HG02642 (cell line): ENCODE measurements at regions not wholly inside any gene's neighbourhood (a gene's known extent, or its start where the extent isn't known, plus 50 kb on each side); places are given as distances from the start of the nearest gene placed in this dataset.

Experiments used
- ATAC-seq: cut with Tn5 transposase; IDR thresholded peaks from one replicate; pipeline ENCODE4 v1.9.1; 2021; ENCODE audit warnings: mild to moderate bottlenecking; ENCODE audit not compliant: unreplicated experiment, poor library complexity

DNA sequence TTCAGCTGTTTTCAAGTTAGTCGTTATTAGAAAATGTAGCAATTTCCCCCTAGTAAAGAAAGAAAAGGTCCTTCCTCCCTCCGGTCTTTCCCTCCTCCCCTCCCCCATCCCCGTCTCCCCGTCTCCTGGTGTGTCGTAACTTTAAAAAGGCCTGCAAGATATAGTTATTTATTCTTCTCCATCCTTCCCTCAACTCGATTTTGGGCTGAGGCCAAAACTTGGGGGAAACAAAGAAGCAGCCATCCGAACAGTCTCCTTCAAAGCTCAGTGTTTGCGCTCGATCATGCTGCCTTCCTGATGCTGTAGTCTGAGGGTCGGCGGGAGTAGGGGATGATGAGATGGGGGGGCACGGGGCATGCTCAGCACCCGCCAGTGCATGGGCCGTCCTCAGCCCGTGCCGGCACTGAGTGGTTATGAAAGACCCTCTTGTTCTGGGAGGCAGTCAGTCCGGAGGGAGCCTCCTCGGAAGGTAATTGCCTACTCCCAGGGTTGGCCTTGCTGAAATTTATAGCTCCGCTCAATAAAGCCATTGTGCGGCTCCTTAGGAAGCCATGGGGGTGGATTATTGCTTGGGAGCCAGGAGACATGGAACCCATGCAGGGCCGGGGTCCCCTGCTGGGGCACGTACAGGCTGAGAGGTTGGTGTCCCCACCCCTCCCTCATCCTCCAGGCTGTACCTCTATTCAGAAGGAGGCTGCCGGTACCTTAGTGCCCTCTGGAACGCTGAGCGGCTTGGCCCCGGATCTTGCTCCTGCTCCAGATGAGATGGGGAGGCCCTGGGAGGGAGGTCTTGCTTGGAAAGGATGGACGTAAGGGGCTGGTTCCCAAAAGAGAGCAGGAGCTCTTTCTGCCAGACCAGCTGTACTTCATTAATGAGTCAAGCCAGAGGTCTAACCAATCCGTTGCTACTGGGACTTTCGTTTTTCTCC, 212.7 kb upstream of the CADM1 start:
- no peak for ATAC-seq

DNA sequence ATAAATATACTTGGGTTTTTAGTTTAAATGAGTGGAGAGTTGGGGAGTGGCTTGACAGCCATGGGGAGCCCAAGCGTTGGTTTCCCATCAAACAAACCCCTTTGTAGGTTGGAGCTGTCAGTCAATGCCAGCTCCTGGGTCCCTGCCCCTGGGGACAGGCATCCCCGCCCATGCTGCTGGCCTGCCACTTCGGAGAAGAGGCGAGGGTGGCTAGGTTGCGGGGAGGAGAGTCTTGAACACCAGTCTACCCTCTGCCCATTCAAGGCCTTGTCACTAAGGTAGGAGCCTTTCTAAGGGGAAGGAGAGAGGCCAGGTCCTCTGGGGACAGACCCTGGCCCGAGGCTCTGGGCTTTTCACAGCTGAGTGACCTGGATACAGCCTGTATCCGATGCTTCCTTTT, 211.9 kb upstream of the CADM1 start:
- no peak for ATAC-seq

GRCh38 chr11:115715251-115715770, 211.1 kb upstream of the CADM1 start:
- ATAC-seq = no peak

DNA sequence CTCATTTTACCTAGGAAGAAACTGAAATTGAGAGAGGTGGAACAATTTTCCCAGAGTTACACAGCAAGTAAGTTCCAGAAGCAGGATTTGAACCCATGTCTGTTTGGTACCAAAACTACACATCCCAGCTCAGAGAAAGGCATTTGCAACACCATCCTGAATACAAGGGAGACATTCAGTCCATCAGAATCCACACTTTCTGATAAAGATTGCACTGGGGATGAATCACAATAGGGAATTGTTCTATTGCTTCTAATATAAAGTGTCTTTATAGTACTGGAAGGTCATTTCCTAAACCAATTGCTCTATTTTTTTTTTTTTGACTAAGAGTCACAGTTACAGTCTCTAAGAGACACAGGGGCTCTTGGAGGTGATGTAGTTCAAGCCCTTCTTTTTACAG, 208.1 kb upstream of the CADM1 start:
- no peak for ATAC-seq

GRCh38 chr11:115710980-115711379, 206.8 kb upstream of the CADM1 start:
- ATAC-seq = no peak

DNA sequence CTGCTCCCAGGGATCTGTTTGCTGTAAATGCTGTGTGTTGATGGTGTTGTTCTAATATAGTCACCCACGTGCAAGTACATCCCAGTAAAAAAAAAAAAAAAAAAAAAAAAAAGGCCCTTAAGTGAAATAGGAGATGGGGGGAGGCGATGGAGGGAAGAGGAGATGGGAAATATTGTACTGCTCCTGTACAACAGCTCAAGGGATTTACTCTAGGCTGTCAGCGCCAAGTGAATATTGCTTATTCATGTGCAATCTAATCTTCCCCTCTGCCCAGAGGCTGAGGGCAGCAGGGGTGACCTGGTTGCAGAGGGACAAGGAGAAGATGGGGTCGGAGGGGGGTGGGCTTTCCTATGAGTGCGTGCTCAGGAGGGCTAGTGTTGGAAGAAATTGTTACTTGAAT, 206.2 kb upstream of the CADM1 start:
- ATAC-seq = no peak

DNA sequence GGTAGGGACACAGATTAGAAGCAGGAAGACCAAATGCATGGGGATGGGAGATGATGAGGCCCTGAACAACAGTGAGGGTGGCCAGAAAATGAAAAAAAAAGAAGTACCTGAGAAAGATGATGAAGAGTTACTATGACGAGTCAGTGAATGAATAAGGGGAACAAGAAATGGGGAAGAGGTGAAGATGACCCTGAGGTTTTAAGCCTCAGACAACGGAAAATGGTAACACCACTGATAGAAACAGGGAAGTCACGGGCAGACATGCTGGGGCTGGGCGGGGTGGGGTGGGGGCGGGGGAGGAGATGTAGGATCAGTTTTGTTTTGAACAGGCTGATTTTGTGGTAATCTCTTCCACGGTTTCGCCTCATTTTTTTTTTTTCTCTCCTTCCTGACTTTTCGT, 205.1 kb upstream of the CADM1 start:
- no peak for ATAC-seq

DNA sequence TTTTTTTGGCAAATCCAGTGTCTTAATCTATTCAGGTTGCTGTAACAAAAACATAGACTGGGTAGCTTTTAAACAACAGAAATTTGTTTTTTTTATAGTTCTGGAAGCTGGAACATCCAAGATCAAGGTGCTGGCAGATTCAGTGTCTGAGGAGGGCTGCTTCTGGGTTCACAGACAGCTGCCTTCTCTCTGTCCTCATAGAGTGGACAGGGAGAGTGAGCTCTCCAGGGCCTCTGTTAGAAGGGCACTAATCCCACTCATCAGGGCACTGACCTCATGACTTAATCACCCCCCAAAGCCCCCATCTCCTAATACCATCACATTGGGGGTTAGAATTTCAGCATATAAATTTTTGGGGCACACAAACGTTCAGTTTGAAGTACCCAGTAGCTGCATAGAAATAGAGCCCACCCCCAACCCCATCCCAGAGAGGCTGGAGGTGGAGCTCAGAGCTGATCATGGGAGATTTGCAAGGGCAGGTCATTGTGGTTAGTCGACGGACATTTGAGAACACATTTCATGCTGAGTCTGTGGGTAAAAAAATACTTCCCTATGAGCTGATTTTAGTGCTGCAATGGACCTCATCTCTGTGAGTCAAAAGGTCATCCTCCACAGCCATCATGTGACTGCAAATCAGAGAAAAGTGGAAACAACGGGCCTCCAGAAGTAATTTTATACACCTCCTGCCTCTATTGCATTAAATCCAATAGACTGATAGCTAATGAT, 203.1 kb upstream of the CADM1 start:
- ATAC-seq = no peak

GRCh38 chr11:115706626-115707135, 202.5 kb upstream of the CADM1 start:
- ATAC-seq = no peak

- no peak for ATAC-seq
These were observed 201.0 kb upstream of the CADM1 start for GRCh38 chr11:115705200-115705599.

GRCh38 chr11:115700981-115701875, 197.0 kb upstream of the CADM1 start:
- no peak for ATAC-seq

DNA sequence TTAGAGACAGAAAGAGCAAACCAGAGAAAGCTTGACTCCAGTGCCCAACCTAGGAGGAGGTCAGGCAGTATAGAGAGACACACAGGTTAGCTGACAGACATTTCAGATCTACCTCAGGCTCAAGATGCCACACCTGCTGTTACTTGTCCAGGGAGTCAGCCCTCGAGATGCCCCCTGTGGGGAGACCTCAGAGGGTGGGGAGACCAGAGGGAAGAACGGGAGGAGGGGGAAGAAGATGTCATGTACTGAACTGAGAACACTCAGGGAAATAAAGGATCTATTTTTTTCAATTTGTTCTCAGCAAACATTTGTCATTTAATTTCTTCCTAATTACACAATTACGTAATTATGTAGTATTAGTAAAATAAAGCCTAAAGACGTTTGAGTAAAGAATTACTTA, 196.3 kb upstream of the CADM1 start:
- no peak for ATAC-seq

DNA sequence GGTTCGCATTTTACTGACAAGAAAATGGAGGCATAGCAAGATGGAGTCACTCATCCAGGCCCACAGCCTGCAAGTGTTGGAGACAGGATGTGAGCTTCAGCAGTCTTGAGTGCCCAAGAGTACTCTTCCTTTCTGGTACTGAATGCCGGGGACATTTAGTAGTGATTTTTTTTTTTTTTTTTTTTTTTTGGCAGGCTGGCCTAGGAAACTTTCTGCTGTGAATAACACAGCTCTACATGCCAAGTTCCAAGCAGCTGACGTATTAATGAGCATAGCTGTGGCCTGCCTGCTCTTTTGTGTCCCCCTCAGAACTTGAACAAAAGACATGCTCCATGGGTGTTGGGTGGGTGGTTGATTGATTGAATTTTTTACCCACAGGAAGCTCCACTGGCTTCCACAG, 195.5 kb upstream of the CADM1 start:
- no peak for ATAC-seq

- no peak for ATAC-seq
These were observed 195.1 kb upstream of the CADM1 start for GRCh38 chr11:115699326-115699725.

DNA sequence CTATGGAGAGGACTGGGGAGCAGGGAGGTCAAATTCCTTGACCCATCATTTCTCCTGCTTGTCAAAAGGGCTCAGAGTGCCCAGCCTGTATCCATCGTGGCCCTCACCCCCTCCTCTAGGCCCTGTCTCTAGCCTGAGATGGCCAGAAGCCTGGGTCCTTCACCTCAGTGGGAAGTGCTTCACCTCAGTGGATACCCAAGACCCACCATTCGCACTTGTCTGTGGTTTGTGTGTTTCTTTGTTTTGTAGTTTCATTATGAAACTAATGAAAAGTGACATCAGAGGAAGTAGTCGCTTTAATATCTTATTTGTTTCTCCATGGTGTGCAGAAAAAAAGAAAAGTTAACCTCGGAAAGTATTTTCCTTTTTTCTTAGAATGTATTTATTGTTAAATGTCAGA, 194.0 kb upstream of the CADM1 start:
- ATAC-seq = no peak

GRCh38 chr11:115696563-115696962, 192.3 kb upstream of the CADM1 start:
- no peak for ATAC-seq

- no peak for ATAC-seq
These were observed 191.6 kb upstream of the CADM1 start for GRCh38 chr11:115695677-115696364.

- ATAC-seq = no peak
These were observed 188.8 kb upstream of the CADM1 start for GRCh38 chr11:115693002-115693401.

GRCh38 chr11:115691030-115691429, 186.8 kb upstream of the CADM1 start:
- no peak for ATAC-seq

DNA sequence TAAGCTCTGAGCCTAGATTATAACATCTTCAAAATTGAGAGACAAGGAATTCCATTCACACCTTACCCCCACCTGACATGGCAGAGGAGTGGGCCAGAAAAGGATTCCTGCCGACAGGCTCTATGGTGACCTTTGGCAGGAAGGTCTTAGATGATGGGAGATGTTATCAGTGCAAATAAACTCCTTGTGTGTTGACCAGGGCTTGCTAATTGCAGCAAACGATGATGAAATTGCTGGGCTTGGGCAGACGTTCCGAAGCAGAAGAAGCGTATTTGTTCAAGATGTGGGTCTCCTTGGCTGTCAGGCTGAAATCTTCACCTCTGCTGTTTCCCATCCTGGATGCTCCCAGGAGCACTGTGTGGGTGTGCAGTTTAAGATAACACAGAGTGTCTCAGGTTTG, 183.7 kb upstream of the CADM1 start:
- ATAC-seq = no peak
